H7 (cell line): ENCODE measurements at regions not wholly inside any gene's neighbourhood (a gene's known extent, or its start where the extent isn't known, plus 50 kb on each side); places are given as distances from the start of the nearest gene placed in this dataset.

ENCODE experiments used
- DNase-seq: peaks from one replicate; pipeline ENCODE4 v3.0.0; 2012
- H3K27me3 ChIP-seq: 2 replicates; pipeline ENCODE4 v1.6.0; 2011; ENCODE audit warnings: mild to moderate bottlenecking, low read length; ENCODE audit not compliant: control insufficient read depth, insufficient read depth
- H3K36me3 ChIP-seq: replicated peaks from 2 replicates; pipeline ENCODE4 v1.5.1; 2011; ENCODE audit warnings: low read length; ENCODE audit not compliant: control insufficient read depth, insufficient read depth
- H3K4me3 ChIP-seq: 2 replicates; pipeline ENCODE4 v1.5.1; 2011; ENCODE audit warnings: low read depth, mild to moderate bottlenecking, control low read depth, low read length, moderate library complexity; ENCODE audit not compliant: insufficient read depth

DNA sequence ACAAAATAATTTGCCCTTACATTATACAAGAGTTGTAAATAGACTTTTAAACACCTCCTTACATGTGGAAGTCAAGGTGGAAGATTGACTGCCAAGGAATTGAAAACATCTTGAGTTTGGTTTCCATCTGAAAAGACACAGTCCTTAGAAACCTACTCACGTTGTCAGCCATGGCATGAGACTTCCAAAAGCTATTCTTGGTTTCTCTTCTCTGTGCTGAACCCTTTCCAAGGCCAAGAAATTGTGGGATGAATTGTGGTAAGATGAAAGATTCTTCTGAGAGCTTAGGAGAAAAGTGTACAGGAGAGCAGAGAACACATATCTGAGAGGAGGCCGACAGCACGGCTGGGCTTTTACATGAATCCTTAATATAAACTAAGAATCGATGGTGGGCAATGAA lies 370.0 kb downstream of the FBXW7 start:
- no peak for DNase-seq
- no peak overlapping the region for H3K4me3 ChIP-seq
- H3K36me3 ChIP-seq, result no peaks in the 10 kb centered on the region
- H3K27me3 ChIP-seq, result no peaks in the 10 kb centered on the region

DNA sequence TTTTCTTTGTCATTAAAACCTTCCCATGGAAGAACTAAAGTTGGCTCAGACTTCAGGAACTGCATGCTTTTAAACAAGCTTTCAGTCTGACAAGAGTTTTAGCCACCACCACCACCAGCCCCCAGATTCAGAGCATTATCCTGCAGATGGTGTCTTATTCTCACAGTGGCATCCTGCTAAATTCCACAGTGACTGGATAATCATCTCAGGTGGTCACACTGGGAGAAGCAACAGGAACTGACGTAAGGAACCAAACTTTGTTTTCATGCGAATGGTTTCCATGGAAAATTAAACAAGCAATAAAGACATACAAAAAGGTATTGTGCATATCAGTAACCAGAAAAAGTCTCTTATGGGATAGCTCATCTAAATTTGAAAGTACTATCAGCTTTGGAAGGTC lies 370.7 kb downstream of the FBXW7 start:
- peak; percentile 13 for DNase-seq
- H3K27me3 ChIP-seq, result no peaks in the 10 kb centered on the region
- no peak overlapping the region for H3K4me3 ChIP-seq

DNA sequence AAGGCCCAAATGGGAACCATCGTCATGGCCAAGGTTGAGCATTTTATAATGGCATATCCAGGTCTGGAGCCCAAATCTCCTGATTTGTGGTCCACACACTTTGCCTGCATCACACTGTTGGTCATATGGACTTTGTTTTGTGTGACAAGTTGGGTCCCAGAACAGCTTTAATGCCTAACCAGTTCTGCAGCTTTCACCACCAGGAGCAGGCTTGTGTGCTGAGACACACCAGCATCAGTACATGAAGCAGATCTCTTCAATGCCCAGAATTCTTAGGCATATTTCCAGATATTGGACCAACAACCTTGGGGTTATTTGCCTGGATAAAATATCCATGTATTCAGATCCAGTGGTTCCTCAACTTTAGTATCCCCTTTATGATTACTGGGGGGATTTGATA lies 371.3 kb downstream of the FBXW7 start:
- DNase-seq, result no peak
- Histone ChIP-seq H3K36me3 (no peaks in the 10 kb centered on the region), H3K4me3 (no peak overlapping the region), H3K27me3 (no peaks in the 10 kb centered on the region)

More for the DNA sequence above, 370.7 kb downstream of the FBXW7 start:
- no peaks in the 10 kb centered on the region for H3K36me3 ChIP-seq

DNA sequence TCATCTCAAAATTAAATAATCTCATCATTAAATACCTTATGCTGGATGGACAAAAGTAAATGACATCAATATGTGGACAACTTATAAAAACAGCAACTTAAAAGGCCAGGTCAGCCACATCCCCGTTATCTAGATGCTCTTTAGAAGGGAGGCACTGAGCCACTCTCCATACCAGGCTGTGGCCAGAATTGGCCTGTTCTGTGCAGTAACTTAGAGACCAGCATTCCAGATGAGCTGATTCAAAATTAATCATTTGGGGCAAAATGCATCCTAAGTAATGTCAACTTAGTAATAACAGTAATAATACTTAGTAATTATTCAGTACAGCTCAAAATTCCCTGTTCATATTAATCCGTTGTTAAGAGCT lies 373.6 kb downstream of the FBXW7 start:
- Histone ChIP-seq H3K27me3 (no peaks in the 10 kb centered on the region), H3K4me3 (no peak overlapping the region), H3K36me3 (no peaks in the 10 kb centered on the region)
- no peak for DNase-seq

- no peak for DNase-seq
- H3K4me3 ChIP-seq, result no peak overlapping the region
- no peaks in the 10 kb centered on the region for H3K36me3 ChIP-seq
- H3K27me3 ChIP-seq, result no peaks in the 10 kb centered on the region
Observed at GRCh38 chr4:152161676-152162330, 374.1 kb downstream of the FBXW7 start.

DNA sequence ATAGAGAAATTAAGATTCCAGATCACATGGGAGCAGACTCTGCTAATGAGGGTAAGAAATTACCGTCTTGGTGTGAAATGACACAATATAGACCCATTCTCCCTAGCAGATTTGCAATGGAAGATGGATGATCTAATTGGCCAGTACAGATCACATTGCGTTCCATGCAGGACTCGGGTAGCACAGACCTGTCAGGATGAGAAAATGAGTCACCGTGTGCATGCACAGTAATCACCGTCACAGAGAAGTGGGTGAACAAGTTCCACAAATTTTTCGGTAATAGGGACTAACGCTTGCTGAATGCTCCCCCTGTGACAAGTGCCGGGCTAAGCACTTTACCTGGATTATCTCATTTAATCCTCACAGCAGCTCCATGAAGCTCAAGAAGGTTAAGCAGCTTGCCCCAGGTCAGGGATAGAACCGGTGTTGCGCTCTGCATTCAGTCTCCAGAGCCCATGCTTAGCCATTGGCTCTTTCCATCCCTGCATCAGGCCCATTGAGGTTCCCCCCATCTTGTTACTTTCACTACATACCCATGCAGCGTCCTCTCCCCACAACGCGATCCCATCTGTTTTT lies 375.6 kb downstream of the FBXW7 start:
- Histone ChIP-seq H3K36me3 (no peaks in the 10 kb centered on the region), H3K27me3 (no peaks in the 10 kb centered on the region), H3K4me3 (no peak overlapping the region)
- no peak for DNase-seq

- Histone ChIP-seq H3K36me3 (no peaks in the 10 kb centered on the region), H3K4me3 (no peak overlapping the region), H3K27me3 (no peaks in the 10 kb centered on the region)
- no peak for DNase-seq
Observed at GRCh38 chr4:152159773-152160172, 376.1 kb downstream of the FBXW7 start.

GRCh38 chr4:152158225-152158624 lies 377.7 kb downstream of the FBXW7 start:
- no peak for DNase-seq
- no peaks in the 10 kb centered on the region for H3K36me3 ChIP-seq
- H3K4me3 ChIP-seq, result no peak overlapping the region
- no peaks in the 10 kb centered on the region for H3K27me3 ChIP-seq

DNA sequence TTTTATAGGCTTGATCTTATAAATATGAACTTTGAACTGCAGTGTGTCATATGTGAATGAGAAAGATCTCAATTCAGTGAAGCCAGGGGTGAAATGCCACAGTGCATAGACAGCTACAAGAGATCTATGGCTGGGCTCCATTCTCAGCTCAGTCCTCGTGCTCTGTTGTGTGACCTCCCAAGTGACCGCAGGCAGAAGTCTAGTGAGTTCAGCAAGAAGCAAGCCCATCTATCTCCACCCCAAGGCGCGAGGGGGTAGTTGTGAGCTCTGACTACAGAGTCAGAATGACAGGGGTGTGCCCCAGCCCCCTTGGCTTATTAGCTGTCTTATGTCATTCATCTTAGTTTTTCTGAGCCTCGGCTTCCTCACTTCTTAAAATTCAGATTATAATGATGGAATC lies 378.3 kb downstream of the FBXW7 start:
- Histone ChIP-seq H3K4me3 (no peak overlapping the region), H3K36me3 (no peaks in the 10 kb centered on the region), H3K27me3 (no peaks in the 10 kb centered on the region)
- DNase-seq, result no peak

DNA sequence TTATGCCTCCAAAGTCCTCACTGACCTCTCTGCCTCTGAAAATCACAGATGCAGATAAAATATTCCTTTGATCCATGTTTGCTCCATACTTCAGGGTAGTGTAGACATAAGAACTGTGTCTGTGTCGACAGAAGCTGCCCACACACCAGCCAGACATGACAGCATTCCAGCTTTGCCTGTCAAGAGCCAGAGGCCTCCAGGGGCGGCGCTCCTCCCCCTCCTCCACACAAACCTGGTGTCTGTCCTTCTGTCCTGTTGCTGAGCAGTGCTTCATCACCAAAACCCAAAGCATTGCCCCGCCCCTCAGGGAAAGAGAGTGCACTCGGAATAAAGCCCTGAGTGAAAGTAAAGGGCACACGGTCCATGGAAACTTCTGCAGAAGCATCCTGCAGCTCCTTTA lies 379.4 kb downstream of the FBXW7 start:
- no peaks in the 10 kb centered on the region for H3K36me3 ChIP-seq
- no peaks in the 10 kb centered on the region; the same call in 1 of the 2 replicates for H3K27me3 ChIP-seq
- H3K4me3 ChIP-seq, result no peak overlapping the region
- DNase-seq, result no peak

DNA sequence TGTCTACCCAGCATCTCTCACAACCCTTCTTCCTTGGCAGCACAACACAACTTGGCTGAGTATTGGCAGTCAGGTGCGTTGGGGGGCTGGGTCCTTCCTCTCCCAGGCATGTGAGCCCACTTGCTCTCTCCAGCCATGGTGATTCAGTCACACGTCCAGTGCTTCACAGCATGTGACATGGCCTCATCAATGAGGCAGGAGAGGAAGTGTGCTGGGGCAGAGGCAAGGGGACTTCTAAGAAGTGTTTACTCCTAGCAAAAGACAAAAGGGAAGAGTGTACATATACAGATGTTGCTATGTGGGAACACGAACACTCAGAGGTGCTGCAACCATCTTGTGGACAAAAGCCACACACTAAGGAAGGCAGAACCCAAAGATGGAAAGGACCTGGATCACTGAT lies 380.8 kb downstream of the FBXW7 start:
- H3K36me3 ChIP-seq, result no peaks in the 10 kb centered on the region
- no peaks in the 10 kb centered on the region; the same call in 1 of the 2 replicates for H3K27me3 ChIP-seq
- no peak overlapping the region for H3K4me3 ChIP-seq
- DNase-seq, result no peak

DNA sequence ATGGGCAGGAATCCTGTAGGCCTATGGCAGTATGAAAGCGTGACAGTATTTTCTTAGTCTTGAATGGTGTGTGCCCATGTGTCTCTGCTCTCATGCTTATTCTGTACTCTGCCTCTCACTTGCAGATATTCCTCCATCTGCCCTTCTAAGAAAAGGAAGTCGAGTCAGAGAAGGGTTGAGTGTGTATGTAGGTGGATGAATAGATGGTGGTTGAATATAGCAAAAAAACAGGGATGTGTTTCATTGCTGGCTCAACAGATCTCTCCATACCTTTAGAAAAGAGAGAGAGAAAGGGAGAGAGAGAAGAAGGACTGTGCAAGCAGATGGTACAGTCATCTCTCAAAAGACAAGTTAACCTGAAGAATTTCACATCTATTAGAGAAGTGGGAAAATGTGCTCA lies 381.5 kb downstream of the FBXW7 start:
- no peaks in the 10 kb centered on the region for H3K36me3 ChIP-seq
- no peak overlapping the region for H3K4me3 ChIP-seq
- DNase-seq, result no peak
- no peaks in the 10 kb centered on the region; the same call in 1 of the 2 replicates for H3K27me3 ChIP-seq

- DNase-seq, result no peak
- Histone ChIP-seq H3K4me3 (no peak overlapping the region), H3K27me3 (no peaks in the 10 kb centered on the region; the same call in 1 of the 2 replicates), H3K36me3 (no peaks in the 10 kb centered on the region)
Observed at GRCh38 chr4:152153476-152154270, 382.2 kb downstream of the FBXW7 start.

- no peak overlapping the region for H3K4me3 ChIP-seq
- H3K36me3 ChIP-seq, result no peaks in the 10 kb centered on the region
- no peak for DNase-seq
- H3K27me3 ChIP-seq, result no peaks in the 10 kb centered on the region; the same call in 1 of the 2 replicates
Observed at GRCh38 chr4:152150214-152150613, 385.7 kb downstream of the FBXW7 start.

DNA sequence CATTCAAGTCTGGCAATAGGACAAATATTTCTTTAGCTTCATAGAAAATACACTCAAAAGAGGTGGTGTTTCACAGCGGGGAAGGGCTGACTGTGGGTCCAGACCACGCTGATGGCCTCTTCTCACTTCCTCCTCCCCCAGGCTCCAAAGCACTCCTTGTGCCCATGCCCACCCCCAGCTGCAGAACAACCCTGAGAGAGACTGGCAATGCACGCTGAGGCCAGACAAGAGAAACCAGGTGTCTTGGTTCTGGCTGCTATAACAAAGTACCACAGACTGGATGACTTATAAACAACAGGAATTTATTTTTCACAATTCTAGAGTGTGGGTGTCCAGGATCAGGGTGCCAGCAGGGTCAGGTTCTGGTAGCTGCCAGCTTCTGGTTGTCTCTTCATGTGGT lies 386.1 kb downstream of the FBXW7 start:
- Histone ChIP-seq H3K27me3 (no peaks in the 10 kb centered on the region; the same call in 1 of the 2 replicates), H3K36me3 (no peaks in the 10 kb centered on the region), H3K4me3 (no peak overlapping the region)
- DNase-seq, result no peak
